Esophagus squamous epithelium (tissue), 4 donors: ENCODE measurements at regions not wholly inside any gene's neighbourhood (a gene's known extent, or its start where the extent isn't known, plus 50 kb on each side); places are given as distances from the start of the nearest gene placed in this dataset.

Source experiments
- POLR2A ChIP-seq, 4 donors: fragments of 450-650 bp; IDR thresholded peaks; one replicate each; pipeline ENCODE4 v1.6.1; 2017; ENCODE audit warnings: antibody characterized with exemption in 4 of 4, mild to moderate bottlenecking in 4 of 4, moderate library complexity in 3 of 4
- TF ChIP-seq, protein P1 (sequence below), 6 experiments: fragments of 450-650 bp in 4 of 6; fragments of 200-600 bp in 2 of 6; sonication (generic) in 2 of 6; IDR thresholded peaks; one replicate each; pipeline ENCODE4 v1.5.1; 2016 to 2019; ENCODE audit warnings: antibody characterized with exemption in 6 of 6, mild to moderate bottlenecking in 4 of 6, moderate library complexity in 4 of 6

- TF ChIP-seq, protein P1, sequence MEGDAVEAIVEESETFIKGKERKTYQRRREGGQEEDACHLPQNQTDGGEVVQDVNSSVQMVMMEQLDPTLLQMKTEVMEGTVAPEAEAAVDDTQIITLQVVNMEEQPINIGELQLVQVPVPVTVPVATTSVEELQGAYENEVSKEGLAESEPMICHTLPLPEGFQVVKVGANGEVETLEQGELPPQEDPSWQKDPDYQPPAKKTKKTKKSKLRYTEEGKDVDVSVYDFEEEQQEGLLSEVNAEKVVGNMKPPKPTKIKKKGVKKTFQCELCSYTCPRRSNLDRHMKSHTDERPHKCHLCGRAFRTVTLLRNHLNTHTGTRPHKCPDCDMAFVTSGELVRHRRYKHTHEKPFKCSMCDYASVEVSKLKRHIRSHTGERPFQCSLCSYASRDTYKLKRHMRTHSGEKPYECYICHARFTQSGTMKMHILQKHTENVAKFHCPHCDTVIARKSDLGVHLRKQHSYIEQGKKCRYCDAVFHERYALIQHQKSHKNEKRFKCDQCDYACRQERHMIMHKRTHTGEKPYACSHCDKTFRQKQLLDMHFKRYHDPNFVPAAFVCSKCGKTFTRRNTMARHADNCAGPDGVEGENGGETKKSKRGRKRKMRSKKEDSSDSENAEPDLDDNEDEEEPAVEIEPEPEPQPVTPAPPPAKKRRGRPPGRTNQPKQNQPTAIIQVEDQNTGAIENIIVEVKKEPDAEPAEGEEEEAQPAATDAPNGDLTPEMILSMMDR (IDR thresholded peaks at IDR 0.05), result no peak
- no peak for TF ChIP-seq POLR2A (IDR thresholded peaks at IDR 0.05)
Observed at GRCh38 chr9:12462861-12463260, 230.3 kb upstream of the TYRP1 start.
